GM04504 (cell line): ENCODE measurements at regions not wholly inside any gene's neighbourhood (a gene's known extent, or its start where the extent isn't known, plus 50 kb on each side); places are given as distances from the start of the nearest gene placed in this dataset.
"Not testable (repeated sequence)": the region's sequence is repeated elsewhere in the genome, so short reads cannot be mapped to it uniquely, and the experiment has no call there.

ENCODE experiments used
- DNase-seq: peaks from one replicate; pipeline ENCODE4 v3.0.0-alpha.2; 2012; ENCODE audit warnings: low read depth

GRCh38 chr9:78383130-78383529, 86.2 kb downstream of the PSAT1 start:
- DNase-seq, result no peak

DNA sequence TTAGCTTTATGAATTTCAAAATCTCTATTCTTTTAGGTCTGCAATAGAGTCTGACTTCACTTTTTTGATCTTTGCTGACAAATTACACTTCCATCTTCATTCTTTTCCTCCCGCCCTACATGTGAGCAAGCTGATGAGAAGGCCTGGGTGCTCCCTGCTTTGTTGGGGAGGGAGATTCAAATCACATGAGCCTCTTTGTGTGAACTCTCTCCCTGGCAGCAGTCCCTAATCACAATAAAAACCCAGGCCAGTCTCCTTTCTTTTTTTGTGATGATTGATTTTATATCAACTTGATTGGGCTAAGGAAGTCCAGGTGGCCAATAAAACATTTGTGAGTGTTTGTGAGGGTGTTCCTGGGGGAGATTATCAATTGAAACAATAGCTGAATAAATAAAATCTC, 89.4 kb downstream of the PSAT1 start:
- no peak for DNase-seq

DNA sequence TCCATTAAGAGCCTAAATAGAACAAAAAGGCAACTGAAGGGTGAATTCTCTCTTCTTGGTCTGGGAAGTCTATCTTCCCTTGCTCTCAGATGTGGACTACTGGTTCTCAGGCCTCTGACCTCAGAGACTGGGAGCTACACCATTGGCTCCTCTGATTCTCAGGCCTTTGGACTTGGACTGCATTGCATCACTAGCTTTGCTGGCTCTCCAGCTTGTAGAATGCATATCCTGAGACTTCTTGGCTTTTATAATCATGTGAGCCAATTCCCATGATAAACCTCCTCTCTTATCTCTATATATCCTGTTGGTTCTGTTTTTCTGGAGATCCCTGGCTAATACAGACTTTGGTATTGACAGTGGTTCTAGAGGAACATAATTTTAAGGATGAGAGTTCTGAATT, 89.8 kb downstream of the PSAT1 start:
- DNase-seq, result no peak

DNA sequence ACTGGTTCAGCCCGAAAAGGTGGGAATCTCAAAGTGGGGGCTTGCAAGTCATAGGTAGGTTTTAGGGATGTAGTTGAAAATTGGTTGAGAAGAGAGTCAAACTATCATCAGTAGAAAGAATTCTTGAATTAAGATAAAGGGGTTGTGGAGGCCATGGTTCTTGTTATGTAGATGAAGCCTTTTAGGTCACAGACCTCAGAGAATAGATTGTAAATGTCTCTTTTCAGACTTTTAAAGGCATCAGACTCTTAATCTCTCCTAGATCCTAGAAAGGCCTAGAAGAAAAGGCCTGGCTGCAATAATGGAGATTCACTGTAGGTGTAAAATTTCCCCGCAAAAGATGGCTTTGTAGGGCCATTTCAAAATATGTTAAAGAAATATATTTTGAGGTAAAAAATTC, 96.4 kb downstream of the PSAT1 start:
- no peak for DNase-seq

GRCh38 chr9:78393932-78394331, 97.0 kb downstream of the PSAT1 start:
- no peak for DNase-seq

GRCh38 chr9:78396087-78396486, 99.2 kb downstream of the PSAT1 start:
- no peak for DNase-seq

DNA sequence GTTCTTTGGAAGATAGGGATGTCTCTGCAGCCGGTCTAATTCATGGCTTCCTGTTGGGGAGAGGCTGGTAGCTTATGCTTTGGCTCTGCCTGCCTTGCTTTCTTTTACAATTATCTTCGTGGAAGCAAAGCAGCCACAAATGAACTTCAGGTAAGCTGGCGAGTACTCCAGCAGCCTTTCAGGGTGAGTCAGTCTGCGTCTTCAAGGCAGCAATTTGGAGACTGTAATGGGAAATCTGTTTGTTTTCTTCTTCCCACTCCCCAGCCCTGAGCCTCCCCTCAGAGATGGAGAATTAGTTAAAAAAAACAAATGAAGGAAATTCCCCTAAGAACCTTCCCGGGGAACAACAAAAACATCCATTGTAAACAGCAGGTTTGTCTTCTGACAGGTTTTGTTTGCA, 100.1 kb downstream of the PSAT1 start:
- DNase-seq, result no peak

DNA sequence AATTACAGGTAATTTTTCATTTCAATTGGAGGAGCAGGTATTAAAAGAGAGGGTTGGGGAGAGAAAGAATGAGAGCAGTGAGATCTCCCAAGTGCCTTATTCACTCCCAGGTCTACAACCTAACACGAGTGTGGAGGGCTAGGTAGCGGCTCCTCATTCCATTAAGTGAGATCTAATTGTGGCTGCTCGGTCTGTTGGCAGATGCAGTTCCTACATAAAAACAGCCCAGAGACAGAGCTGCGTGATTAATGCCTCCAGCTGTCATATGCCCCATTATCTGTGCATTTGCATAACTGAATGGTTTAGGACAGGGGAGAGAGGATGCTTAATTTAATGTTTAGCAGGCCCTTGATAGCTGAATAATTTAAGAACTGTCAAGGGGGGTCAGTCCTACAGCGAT, 100.5 kb downstream of the PSAT1 start:
- no peak for DNase-seq

GRCh38 chr9:78399153-78399552, 102.2 kb downstream of the PSAT1 start:
- DNase-seq, result no peak

GRCh38 chr9:78400496-78400895, 103.6 kb downstream of the PSAT1 start:
- no peak for DNase-seq

- DNase-seq, result no peak
Observed at GRCh38 chr9:78405461-78405860, 108.5 kb downstream of the PSAT1 start.

GRCh38 chr9:78406146-78406545, 109.2 kb downstream of the PSAT1 start:
- DNase-seq, result no peak

DNA sequence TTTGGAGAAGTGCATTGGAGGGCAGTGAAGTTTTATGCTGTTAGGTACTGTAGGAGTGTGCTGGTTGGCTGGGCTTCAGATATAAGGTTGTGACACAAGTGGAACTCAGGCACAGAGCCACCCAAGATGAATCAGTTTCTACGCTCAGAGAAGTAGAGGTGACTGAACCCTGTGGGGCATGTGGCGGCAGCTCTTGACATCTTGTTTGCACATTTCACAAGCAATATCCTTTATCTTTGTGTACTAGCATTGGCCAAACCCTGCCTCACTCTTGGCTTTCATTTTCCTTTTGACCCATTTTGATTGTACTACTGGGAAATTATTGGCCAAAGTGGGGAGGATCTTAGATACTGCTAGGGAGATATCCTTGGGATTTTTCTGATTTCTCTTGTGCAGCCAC, 110.0 kb downstream of the PSAT1 start:
- no peak for DNase-seq

DNA sequence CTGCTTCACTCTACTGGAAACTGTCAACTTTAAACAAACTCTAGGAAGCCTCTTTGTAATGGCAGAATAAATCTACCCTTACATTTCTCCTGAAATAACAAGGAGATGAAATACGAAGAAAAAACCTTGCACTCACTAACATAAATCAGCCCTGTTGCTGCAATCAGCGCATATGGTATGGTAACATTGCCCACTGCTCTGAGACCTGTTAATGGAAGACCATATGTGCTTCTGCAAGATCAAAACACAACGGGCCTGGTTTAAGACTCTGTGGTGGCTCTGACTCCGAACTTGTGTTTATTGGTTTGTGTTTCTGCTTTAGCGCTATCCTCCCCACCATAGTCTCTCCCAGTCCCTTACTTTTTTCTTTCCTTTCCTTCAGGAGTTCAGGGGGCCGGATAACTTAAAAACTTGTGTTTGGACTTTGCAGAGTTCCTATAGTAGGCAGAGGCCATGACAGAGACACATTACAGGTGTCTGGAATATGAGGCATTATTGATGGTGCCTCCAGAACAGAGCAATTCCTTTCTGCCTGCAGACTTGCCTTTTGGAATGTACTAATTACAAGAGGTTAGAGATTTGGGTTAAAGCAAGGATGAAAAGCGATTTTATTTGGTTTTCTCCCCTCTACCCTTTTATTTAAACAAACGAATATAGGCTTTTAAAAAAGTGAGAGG, 110.8 kb downstream of the PSAT1 start:
- no peak for DNase-seq

DNA sequence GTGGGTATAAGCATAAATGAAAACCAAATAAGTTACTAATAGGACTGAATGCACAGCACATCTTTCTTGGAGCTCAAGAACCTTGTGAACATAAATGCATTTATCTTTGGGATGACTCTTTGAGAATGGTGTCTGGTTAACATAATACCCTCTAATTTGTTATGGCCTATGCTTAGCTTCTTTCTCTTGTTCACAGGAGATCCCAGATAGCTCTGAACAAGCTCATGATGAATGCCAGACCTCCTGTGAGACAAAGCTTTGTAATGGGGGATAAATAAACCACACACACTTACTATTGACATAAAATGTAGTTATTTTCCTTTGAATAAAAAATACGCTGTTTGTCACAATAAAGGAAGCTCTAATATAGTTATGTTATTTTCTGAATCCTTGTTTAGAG, 111.5 kb downstream of the PSAT1 start:
- DNase-seq, result no peak

DNA sequence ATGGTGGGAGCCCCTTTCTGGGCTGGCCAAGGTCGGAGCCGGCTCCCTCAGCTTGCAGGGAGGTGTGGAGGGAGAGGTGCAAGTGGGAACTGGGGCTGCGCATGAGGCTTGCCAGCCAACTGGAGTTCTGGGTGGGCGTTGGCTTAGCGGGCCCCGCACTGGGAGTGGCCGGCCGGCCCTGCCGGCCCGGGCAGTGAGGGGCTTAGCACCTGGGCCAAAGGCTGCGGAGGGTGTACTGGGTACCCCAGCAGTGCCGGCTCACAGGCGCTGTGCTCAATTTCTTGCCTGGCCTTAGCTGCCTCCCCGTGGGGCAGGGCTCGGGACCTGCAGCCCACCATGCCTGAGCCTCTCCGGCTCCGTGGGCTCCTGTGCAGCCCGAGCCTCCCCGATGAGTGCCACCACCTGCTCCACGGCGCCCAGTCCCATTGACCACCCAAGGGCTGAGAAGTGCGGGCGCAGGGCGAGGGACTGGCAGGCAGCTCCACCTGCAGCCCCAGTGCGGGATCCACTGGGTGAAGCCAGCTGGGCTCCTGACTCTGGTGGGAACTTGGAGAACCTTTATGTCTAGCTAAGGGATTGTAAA, 113.1 kb downstream of the PSAT1 start:
- DNase-seq, result not testable (repeated sequence)

DNA sequence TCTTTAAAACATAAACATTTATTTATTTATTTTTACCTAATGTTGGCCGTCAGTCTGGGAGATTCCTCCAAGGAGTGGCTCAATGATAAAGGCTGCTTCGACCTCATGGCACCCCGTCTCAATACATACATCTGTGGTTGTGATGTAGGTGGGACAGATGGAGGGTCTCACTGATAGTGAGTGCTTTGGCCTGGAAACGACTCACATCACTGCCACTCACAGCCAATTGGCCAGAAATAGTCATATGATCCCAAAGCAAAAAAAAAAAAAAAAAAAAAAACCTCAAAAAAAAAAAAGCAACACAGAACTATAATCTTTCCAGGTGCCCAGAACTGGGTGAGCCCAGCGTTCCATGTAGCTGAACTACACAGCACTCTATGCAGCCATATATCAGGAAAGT, 125.4 kb downstream of the PSAT1 start:
- DNase-seq, result no peak

DNA sequence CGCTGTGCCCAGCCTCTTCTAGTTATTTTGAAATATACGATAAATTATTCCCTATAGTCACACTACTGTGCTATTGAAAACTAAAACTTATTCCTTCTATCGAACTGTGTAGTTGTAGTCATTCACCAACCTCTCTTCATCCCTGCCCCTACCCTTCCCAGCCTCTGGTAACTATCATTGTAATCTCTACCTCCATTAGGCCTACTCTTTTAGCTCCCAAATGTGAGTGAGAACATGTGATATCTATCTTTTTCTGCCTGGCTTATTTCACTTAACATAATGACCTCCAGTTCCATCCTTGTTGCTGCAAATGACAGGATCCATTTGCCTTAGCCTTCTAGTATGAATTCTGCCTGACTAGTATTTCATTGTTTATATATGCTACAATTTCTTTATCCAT, 127.4 kb downstream of the PSAT1 start:
- DNase-seq, result no peak

DNA sequence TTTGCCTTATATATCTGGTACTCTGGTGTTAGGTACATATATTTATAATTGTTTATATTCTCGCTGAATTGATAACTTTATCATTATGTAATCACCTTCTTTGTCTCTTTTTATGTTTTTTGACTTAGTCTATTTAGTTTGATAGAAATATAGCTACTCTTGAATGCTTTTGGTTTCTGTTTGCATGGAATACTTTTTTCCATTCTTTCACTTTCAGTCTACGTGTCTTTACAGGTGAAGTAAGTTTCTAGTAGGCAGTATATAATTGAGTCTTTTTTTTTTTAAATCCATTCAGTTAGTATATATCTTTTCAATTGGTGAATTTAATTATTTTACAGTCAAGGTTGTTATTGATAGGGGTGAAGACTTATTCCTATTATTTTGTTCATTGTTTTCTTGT, 131.7 kb downstream of the PSAT1 start:
- DNase-seq, result no peak

DNA sequence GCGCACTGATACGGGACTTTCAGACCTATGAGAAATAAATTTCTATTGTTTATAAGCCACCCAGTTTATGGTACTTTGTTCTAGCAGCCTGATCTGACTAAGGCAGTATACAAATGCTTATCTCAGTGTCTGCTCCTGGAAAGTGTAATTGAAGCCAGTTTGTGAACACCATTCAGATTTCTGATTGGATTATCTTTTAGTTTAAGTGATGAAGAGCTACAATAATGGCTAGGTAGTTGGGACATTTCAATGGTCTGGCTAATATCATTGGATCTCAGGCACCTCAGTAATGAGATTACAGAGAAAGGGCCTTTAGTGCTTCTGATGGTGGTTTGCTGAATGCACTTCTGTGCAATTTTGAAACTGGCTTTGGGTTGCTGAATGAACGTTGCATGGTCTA, 133.5 kb downstream of the PSAT1 start:
- DNase-seq, result no peak

DNA sequence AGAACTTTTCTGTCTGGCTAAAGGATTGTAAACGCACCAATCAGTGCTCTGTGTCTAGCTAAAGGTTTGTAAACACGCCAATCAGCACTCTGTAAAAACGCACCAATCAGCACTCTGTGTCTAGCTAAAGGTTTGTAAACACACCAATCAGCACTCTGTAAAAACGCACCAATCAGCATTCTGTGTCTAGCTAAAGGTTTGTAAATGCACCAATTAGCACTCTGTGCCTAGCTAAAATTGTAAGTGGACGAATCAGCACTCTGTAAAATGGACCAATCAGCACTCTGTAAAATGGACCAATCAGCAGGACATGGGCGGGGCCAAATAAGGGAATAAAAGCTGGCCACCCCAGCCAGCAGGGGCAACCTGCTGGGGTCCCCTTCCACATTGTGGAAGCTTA, 134.1 kb downstream of the PSAT1 start:
- not testable (repeated sequence) for DNase-seq

DNA sequence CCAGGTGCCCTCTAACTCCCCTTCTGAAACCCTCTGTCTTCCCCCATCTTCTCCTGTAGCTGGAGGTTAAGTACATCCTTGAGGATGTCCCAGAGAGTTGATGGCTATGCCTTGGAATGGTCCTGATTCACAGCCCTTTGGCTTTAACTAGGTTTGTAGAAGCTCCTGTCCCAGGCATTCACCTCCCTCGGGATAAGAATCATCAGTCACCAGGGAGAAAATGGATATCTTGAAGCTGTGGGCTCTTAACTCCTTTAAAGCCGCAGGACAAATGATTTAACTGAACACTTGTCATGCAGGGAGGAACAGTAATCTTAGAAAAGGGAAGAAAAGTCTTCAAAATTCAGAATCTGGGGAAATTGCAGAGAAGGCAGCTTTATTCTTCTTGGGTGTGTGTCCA, 139.9 kb downstream of the PSAT1 start:
- no peak for DNase-seq

GRCh38 chr9:78437296-78437695, 140.4 kb downstream of the PSAT1 start:
- DNase-seq, result no peak

DNA sequence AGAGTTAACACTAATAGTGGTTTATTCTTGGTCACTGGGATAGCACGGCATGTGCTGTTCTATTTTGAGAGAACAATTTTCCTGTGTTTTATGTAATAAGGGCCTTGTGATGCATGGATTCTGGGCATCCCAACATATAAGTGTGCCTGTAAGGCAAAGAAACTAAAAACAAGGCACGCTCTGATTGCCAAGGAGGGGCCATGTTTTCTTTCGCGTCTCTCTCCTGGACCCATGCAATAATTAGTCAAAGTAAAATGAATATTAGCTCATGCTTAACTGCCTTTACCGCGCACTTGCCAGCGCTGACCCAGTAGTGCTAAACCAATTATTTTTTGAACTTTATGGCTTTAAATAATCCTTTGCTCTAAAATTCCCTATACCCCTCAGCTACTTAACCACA, 140.9 kb downstream of the PSAT1 start:
- no peak for DNase-seq
